Astrocyte (in vitro differentiated cells and primary cell): ENCODE measurements at regions not wholly inside any gene's neighbourhood (a gene's known extent, or its start where the extent isn't known, plus 50 kb on each side); places are given as distances from the start of the nearest gene placed in this dataset.
"Not testable (repeated sequence)": the region's sequence is repeated elsewhere in the genome, so short reads cannot be mapped to it uniquely, and the experiment has no call there.

Experiments
- DNase-seq: peaks from one replicate; pipeline ENCODE4 v3.0.0-alpha.2; 2010; ENCODE audit warnings: low read depth
- FAIRE-seq: peaks from 2 replicates; lab custom pipeline; 2011; peaks lifted over from hg19 to GRCh38; lab: Jason Lieb, UNC
- H2AFZ ChIP-seq: 2 replicates; pipeline ENCODE4 v1.6.0; 2012; ENCODE audit warnings: low read depth, low read length, inconsistent platforms
- H3K27ac ChIP-seq: 2 replicates; pipeline ENCODE4 v1.5.1; 2011; ENCODE audit warnings: low read depth, low read length, inconsistent platforms
- H3K27me3 ChIP-seq: 2 replicates; pipeline ENCODE4 v1.6.0; 2011; ENCODE audit warnings: low read length, inconsistent platforms; ENCODE audit not compliant: insufficient read depth
- H3K36me3 ChIP-seq: 2 replicates; pipeline ENCODE4 v1.5.1; 2011; ENCODE audit warnings: low read length, inconsistent platforms; ENCODE audit not compliant: insufficient read depth
- H3K4me1 ChIP-seq: 2 replicates; pipeline ENCODE4 v1.5.1; 2011; ENCODE audit warnings: low read length, inconsistent platforms; ENCODE audit not compliant: insufficient read depth
- H3K4me2 ChIP-seq: 2 replicates; pipeline ENCODE4 v1.6.0; 2012; ENCODE audit warnings: low read length, inconsistent platforms
- H3K4me3 ChIP-seq: 2 replicates; pipeline ENCODE4 v1.5.1; 2011; ENCODE audit warnings: low read depth, mild to moderate bottlenecking, low read length, inconsistent platforms; ENCODE audit not compliant: insufficient read depth
- H3K79me2 ChIP-seq: 2 replicates; pipeline ENCODE4 v1.6.0; 2012; ENCODE audit warnings: mild to moderate bottlenecking, low read length, inconsistent platforms; ENCODE audit not compliant: insufficient read depth
- H3K9ac ChIP-seq: 2 replicates; pipeline ENCODE4 v1.6.0; 2012; ENCODE audit warnings: mild to moderate bottlenecking, low read length, inconsistent platforms
- H3K9me3 ChIP-seq: 2 replicates; pipeline ENCODE4 v1.5.1; 2012; ENCODE audit warnings: low read depth, mild to moderate bottlenecking, low read length, inconsistent platforms; ENCODE audit not compliant: insufficient read depth
- H4K20me1 ChIP-seq: 2 replicates; pipeline ENCODE4 v1.6.0; 2012; ENCODE audit warnings: low read length, inconsistent platforms; ENCODE audit not compliant: insufficient read depth
- H3K27ac Mint-ChIP-seq: one replicate; pipeline ENCODE4 v1.8.0; 2021; ENCODE audit warnings: mild to moderate bottlenecking, mixed read lengths; ENCODE audit not compliant: unreplicated experiment
- H3K27me3 Mint-ChIP-seq: one replicate; pipeline ENCODE4 v1.8.0; 2021; ENCODE audit warnings: low read depth, mixed read lengths; ENCODE audit not compliant: unreplicated experiment
- H3K36me3 Mint-ChIP-seq: one replicate; pipeline ENCODE4 v1.8.0; 2021; ENCODE audit warnings: low read depth, mixed read lengths; ENCODE audit not compliant: unreplicated experiment
- H3K4me1 Mint-ChIP-seq: one replicate; pipeline ENCODE4 v1.8.0; 2021; ENCODE audit warnings: low read depth, mixed read lengths; ENCODE audit not compliant: unreplicated experiment
- H3K4me3 Mint-ChIP-seq: one replicate; pipeline ENCODE4 v1.8.0; 2021; ENCODE audit warnings: mild to moderate bottlenecking, moderate library complexity, mixed read lengths; ENCODE audit not compliant: unreplicated experiment
- H3K9me3 Mint-ChIP-seq: one replicate; pipeline ENCODE4 v1.8.0; 2021; ENCODE audit warnings: mild to moderate bottlenecking, mixed read lengths; ENCODE audit not compliant: unreplicated experiment
- EZH2 ChIP-seq: IDR thresholded peaks from 2 replicates; pipeline ENCODE4 v1.6.1; 2012; ENCODE audit warnings: mild to moderate bottlenecking, low read length, inconsistent platforms; ENCODE audit not compliant: insufficient read depth
- TF ChIP-seq, protein P1 (sequence below): IDR thresholded peaks from 2 replicates; pipeline ENCODE4 v1.5.1; 2011; ENCODE audit warnings: low read depth, mild to moderate bottlenecking, inconsistent platforms, low read length, moderate library complexity; ENCODE audit not compliant: insufficient read depth

DNA sequence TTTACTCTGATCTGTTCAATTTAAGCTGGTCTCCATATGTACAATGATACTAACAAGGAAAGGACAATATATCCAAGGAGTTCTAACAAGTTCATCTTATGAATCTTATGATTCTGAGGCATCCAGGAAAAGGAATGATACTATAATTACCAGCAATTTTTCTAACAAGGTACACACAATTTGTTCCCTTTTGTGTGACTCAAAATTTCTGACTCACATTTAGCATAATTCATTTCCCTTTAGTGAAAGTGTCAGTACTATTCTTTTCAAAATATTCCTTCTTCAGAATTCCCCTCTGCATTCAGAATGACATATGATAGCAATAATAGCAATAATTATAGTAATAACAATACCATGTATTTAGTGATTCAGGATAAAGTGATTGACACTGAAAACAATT lies 594.8 kb downstream of the DMRTA1 start:
- Mint-ChIP-seq H3K27me3 (no peaks in the 10 kb centered on the region), H3K27ac (no peak overlapping the region), H3K9me3 (no peaks in the 10 kb centered on the region), H3K4me1 (no peaks in the 10 kb centered on the region), H3K36me3 (no peaks in the 10 kb centered on the region), H3K4me3 (no peak overlapping the region)
- Histone ChIP-seq H3K9me3 (no peaks in the 10 kb centered on the region), H3K27me3 (no peaks in the 10 kb centered on the region), H3K36me3 (no peaks in the 10 kb centered on the region), H3K9ac (no peak overlapping the region), H3K27ac (no peak overlapping the region), H3K4me2 (no peak overlapping the region), H3K4me1 (no peaks in the 10 kb centered on the region), H4K20me1 (no peaks in the 10 kb centered on the region), H3K4me3 (no peak overlapping the region), H3K79me2 (no peaks in the 10 kb centered on the region), H2AFZ (no peak overlapping the region)
- FAIRE-seq (no peak), DNase-seq (no peak)
- no peak for TF ChIP-seq EZH2
- TF ChIP-seq, protein P1, sequence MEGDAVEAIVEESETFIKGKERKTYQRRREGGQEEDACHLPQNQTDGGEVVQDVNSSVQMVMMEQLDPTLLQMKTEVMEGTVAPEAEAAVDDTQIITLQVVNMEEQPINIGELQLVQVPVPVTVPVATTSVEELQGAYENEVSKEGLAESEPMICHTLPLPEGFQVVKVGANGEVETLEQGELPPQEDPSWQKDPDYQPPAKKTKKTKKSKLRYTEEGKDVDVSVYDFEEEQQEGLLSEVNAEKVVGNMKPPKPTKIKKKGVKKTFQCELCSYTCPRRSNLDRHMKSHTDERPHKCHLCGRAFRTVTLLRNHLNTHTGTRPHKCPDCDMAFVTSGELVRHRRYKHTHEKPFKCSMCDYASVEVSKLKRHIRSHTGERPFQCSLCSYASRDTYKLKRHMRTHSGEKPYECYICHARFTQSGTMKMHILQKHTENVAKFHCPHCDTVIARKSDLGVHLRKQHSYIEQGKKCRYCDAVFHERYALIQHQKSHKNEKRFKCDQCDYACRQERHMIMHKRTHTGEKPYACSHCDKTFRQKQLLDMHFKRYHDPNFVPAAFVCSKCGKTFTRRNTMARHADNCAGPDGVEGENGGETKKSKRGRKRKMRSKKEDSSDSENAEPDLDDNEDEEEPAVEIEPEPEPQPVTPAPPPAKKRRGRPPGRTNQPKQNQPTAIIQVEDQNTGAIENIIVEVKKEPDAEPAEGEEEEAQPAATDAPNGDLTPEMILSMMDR, result no peak

GRCh38 chr9:23044549-23044948 lies 597.9 kb downstream of the DMRTA1 start:
- Histone ChIP-seq H3K9ac (no peak overlapping the region), H3K4me3 (no peak overlapping the region), H3K27me3 (no peaks in the 10 kb centered on the region), H3K4me1 (no peaks in the 10 kb centered on the region), H4K20me1 (no peaks in the 10 kb centered on the region), H3K9me3 (no peaks in the 10 kb centered on the region), H3K27ac (no peak overlapping the region), H3K4me2 (no peak overlapping the region), H2AFZ (no peak overlapping the region), H3K79me2 (no peaks in the 10 kb centered on the region), H3K36me3 (no peaks in the 10 kb centered on the region)
- H3K9me3 Mint-ChIP-seq, result peaks cover 2% of the 10 kb centered on the region
- no peaks in the 10 kb centered on the region for H3K4me1 Mint-ChIP-seq
- FAIRE-seq (no peak), DNase-seq (no peak)
- H3K27ac Mint-ChIP-seq, result no peak overlapping the region
- no peaks in the 10 kb centered on the region for H3K36me3 Mint-ChIP-seq
- H3K4me3 Mint-ChIP-seq, result no peak overlapping the region
- TF ChIP-seq EZH2, result no peak
- TF ChIP-seq, protein P1, result no peak
- H3K27me3 Mint-ChIP-seq, result no peaks in the 10 kb centered on the region

- not testable (repeated sequence) for H4K20me1 ChIP-seq, H3K9me3 Mint-ChIP-seq, H3K36me3 Mint-ChIP-seq, H3K4me1 Mint-ChIP-seq, H3K4me1 ChIP-seq, H3K9ac ChIP-seq, H3K4me2 ChIP-seq, DNase-seq, H3K9me3 ChIP-seq, H3K27ac ChIP-seq, H3K4me3 Mint-ChIP-seq, H3K79me2 ChIP-seq, FAIRE-seq, H2AFZ ChIP-seq, H3K27ac Mint-ChIP-seq, H3K27me3 Mint-ChIP-seq, H3K36me3 ChIP-seq, H3K27me3 ChIP-seq, H3K4me3 ChIP-seq
Measured at GRCh38 chr9:23046026-23046425, 599.4 kb downstream of the DMRTA1 start.
